ENCODE measurements at regions not wholly inside any gene's neighbourhood (a gene's known extent, or its start where the extent isn't known, plus 50 kb on each side); places are given as distances from the start of the nearest gene placed in this dataset.
"Not testable (repeated sequence)": the region's sequence is repeated elsewhere in the genome, so short reads cannot be mapped to it uniquely, and the experiment has no call there.

GRCh38 chr15:81901319-81901718 is 144.5 kb downstream of the MEX3B start:
- no peak for DNase-seq (ENCODE audit: low read depth)

DNA sequence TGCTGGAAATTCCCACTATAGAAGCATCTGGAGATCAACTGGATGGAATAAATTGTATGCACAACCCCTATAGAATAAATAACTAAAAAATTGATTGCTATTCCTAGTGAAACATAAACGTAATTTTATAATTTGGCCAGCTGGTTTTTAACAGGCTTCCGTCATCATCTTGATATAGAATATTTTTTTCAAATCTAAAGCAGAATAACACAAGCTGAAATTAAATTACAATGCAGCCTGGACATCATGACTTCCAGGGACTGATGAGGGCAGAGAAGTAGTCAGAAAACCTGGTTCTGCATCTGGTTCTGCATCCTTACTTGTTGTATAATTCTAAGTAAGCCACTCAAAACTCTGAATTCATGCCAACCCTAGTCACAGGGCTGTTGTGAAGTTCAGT is 146.1 kb downstream of the MEX3B start:
- no peak for DNase-seq (ENCODE audit: low read depth)

GRCh38 chr15:81899024-81899423 is 146.8 kb downstream of the MEX3B start:
- no peak for DNase-seq (ENCODE audit: low read depth)

- DNase-seq (ENCODE audit: low read depth) = peak; percentile 62
Measured at GRCh38 chr15:81897057-81897677, 148.7 kb downstream of the MEX3B start.

GRCh38 chr15:81896356-81896755 is 149.5 kb downstream of the MEX3B start:
- DNase-seq (ENCODE audit: low read depth) = no peak

- no peak for DNase-seq (ENCODE audit: low read depth)
Measured at GRCh38 chr15:81895723-81896122, 150.1 kb downstream of the MEX3B start.

- no peak for DNase-seq (ENCODE audit: low read depth)
Measured at GRCh38 chr15:81894061-81894460, 151.8 kb downstream of the MEX3B start.

GRCh38 chr15:81893182-81893835 is 152.5 kb downstream of the MEX3B start:
- no peak for DNase-seq (ENCODE audit: low read depth)

DNA sequence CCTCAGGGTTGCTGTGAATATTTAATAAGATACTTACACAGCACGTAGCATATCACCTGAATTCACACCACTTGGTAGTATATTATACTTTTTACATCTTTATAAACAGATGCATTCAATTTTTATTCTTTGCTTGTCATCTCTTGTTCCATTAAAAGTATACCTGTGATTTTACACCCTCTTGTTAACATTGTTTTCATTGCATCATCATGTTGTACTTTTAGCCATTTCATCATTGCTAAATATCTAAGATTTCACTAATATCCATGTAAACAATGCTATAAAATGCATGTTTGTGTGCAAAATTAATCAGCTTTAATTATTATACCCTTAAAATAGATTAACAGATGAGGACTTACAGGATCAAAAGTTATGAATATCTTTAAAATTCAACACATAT is 155.3 kb downstream of the MEX3B start:
- no peak for DNase-seq (ENCODE audit: low read depth)

DNA sequence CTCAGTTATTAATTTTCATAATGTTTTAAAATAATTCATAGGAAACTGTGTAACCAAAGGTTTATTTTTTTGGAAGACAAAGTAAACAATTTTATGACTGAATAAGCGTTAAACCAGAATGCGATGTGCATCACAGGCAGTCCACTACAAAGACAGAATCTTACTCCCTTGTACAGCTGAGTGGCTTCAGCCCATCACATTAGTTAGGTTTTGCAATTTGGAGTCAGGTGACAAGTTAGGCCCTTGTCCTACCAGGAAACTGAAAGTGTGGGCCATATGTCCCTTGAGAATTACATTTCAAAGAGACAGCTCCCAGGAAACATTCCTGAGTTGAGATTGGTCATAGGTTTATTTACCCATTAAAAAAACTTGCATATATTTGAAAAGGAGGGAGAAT is 156.3 kb downstream of the MEX3B start:
- no peak for DNase-seq (ENCODE audit: low read depth)

GRCh38 chr15:81888748-81889484 is 156.9 kb downstream of the MEX3B start:
- peak; percentile 85 for DNase-seq (ENCODE audit: low read depth)

- peak; percentile 63 for DNase-seq (ENCODE audit: low read depth)
Measured at GRCh38 chr15:81887912-81888311, 157.9 kb downstream of the MEX3B start.

GRCh38 chr15:81887188-81887587 is 158.6 kb downstream of the MEX3B start:
- not testable (repeated sequence) for DNase-seq (ENCODE audit: low read depth)

GRCh38 chr15:81886591-81886990 is 159.2 kb downstream of the MEX3B start:
- DNase-seq (ENCODE audit: low read depth) = peak; percentile 65

DNA sequence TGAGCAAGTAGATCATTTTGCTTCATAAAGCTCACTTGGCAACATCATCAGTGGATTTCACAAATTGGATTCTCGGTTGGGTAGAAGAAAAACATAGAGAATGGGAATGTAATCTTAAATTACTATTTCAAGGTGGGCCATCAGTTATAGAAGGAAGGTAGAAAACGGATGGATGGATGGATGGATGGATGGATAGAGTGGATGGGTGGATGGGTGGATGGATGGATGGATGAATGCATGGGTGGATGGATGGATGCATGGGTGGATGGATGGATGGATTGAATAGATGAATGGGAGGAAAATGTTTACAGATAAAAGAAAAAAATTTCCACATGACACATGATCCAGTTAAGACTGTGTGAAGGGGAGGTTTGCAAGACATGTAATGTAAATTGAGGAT is 159.7 kb downstream of the MEX3B start:
- DNase-seq (ENCODE audit: low read depth) = no peak

GRCh38 chr15:81885135-81885534 is 160.7 kb downstream of the MEX3B start:
- no peak for DNase-seq (ENCODE audit: low read depth)

- no peak for DNase-seq (ENCODE audit: low read depth)
Measured at GRCh38 chr15:81882504-81882903, 163.3 kb downstream of the MEX3B start.

GRCh38 chr15:81880833-81881232 is 165.0 kb downstream of the MEX3B start:
- DNase-seq (ENCODE audit: low read depth) = peak; percentile 51

DNA sequence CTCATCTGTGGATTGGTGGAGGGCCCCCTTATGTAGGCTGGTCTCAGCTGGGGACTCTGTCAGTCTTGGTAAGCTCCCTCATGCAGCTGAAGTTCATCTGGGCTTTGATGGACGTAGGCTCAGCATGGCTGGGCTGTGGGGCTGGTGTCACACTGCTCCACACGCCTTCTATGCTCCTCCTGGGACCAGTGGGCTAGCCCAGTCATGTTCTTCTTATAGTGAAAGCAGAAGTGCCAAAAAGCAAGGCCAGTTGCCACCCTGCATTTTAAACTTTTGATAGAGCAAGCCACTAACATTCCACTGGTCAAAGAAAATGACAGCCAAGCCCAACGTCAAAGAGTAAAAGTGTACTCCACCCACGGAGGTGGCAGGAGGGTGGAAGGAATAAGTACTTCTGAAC is 165.5 kb downstream of the MEX3B start:
- DNase-seq (ENCODE audit: low read depth) = peak; percentile 64

DNA sequence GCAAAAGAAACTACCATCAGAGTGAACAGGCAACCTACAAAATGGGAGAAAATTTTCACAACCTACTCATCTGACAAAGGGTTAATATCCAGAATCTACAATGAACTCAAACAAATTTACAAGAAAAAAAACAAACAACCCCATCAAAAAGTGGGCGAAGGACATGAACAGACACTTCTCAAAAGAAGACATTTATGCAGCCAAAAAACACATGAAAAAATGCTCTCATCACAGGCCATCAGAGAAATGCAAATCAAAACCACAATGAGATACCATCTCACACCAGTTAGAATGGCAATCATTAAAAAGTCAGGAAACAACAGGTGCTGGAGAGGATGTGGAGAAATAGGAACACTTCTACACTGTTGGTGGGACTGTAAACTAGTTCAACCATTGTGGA is 170.1 kb downstream of the MEX3B start:
- not testable (repeated sequence) for DNase-seq (ENCODE audit: low read depth)

DNA sequence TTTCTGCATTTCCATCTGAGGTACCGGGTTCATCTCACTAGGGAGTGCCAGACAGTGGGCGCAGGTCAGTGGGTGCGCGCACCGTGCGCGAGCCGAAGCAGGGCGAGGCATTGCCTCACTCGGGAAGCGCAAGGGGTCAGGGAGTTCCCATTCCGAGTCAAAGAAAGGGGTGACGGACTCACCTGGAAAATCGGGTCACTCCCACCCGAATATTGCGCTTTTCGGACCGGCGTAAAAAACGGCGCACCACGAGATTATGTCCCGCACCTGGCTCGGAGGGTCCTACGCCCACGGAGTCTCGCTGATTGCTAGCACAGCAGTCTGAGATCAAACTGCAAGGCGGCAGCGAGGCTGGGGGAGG is 175.1 kb downstream of the MEX3B start:
- not testable (repeated sequence) for DNase-seq (ENCODE audit: low read depth)

GRCh38 chr15:81870062-81870745 is 175.6 kb downstream of the MEX3B start:
- DNase-seq (ENCODE audit: low read depth) = not testable (repeated sequence)
